ENCODE measurements at regions not wholly inside any gene's neighbourhood (a gene's known extent, or its start where the extent isn't known, plus 50 kb on each side); places are given as distances from the start of the nearest gene placed in this dataset.

DNA sequence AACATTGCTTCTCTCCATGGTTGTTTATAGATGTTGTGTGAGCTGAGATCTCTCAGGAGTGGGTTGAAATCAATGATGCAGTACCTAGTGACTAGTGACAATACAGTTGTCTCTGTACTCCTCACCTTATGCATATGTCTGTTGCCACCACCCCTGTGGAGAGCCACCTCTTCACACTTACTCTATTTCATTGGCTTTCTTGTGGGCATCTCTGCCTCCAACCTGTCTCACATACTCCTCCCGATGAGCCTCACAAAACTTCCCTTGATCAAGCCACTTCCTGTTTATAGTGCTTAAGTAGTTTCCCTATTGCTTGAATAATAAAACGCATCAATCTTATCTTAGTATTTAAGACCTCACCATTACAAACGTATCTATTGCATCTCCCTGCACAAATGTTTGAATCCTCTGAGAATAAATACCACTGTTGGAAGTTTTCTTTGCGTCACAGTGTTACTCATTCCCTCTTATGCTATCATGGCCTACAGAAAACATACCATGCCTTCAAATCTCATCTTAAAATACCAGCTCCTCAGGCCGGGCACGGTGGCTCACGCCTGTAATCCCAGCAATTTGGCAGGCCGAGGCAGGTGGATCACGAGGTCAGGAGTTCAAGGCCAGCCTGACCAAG is 54.7 kb upstream of the GREM2 start:
- CTCF ChIA-PET = no interaction called here
- Histone ChIP-seq H3K4me3 (ENCODE audit: low read depth, low read length, poor library complexity, severe bottlenecking) (no peak overlapping the region), H3K36me3 (ENCODE audit: insufficient read depth, low read length, poor library complexity, severe bottlenecking) (no peaks in the 10 kb centered on the region), H3K9me3 (ENCODE audit: low read depth, low read length, poor library complexity, severe bottlenecking) (no peaks in the 10 kb centered on the region), H3K27ac (ENCODE audit: low read depth, low read length, poor library complexity, severe bottlenecking) (no peak overlapping the region), H3K27me3 (replicated peaks; ENCODE audit: insufficient read depth, low read depth, low read length, poor library complexity) (no peaks in the 10 kb centered on the region), H3K4me1 (ENCODE audit: insufficient read depth, low read length, poor library complexity, severe bottlenecking) (no peaks in the 10 kb centered on the region)
- intact Hi-C loops (cut with micrococcal nuclease; ENCODE audit: unreplicated experiment) = no loop called here
- no peak for DNase-seq (ENCODE audit: low spot score)
- POLR2A ChIA-PET (ENCODE audit: low non-redundant PET) = no interaction called here
- TF ChIP-seq, protein P1, sequence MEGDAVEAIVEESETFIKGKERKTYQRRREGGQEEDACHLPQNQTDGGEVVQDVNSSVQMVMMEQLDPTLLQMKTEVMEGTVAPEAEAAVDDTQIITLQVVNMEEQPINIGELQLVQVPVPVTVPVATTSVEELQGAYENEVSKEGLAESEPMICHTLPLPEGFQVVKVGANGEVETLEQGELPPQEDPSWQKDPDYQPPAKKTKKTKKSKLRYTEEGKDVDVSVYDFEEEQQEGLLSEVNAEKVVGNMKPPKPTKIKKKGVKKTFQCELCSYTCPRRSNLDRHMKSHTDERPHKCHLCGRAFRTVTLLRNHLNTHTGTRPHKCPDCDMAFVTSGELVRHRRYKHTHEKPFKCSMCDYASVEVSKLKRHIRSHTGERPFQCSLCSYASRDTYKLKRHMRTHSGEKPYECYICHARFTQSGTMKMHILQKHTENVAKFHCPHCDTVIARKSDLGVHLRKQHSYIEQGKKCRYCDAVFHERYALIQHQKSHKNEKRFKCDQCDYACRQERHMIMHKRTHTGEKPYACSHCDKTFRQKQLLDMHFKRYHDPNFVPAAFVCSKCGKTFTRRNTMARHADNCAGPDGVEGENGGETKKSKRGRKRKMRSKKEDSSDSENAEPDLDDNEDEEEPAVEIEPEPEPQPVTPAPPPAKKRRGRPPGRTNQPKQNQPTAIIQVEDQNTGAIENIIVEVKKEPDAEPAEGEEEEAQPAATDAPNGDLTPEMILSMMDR (conservative IDR thresholded peaks at IDR 0.05; ENCODE audit: low read depth, low read length) = no peak
- no peak for TF ChIP-seq EZH2 (IDR thresholded peaks at IDR 0.05; ENCODE audit: borderline replicate concordance, low read depth, low read length, poor library complexity, severe bottlenecking)
- BruUV-seq (replicated peaks) = no TSS peak

DNA sequence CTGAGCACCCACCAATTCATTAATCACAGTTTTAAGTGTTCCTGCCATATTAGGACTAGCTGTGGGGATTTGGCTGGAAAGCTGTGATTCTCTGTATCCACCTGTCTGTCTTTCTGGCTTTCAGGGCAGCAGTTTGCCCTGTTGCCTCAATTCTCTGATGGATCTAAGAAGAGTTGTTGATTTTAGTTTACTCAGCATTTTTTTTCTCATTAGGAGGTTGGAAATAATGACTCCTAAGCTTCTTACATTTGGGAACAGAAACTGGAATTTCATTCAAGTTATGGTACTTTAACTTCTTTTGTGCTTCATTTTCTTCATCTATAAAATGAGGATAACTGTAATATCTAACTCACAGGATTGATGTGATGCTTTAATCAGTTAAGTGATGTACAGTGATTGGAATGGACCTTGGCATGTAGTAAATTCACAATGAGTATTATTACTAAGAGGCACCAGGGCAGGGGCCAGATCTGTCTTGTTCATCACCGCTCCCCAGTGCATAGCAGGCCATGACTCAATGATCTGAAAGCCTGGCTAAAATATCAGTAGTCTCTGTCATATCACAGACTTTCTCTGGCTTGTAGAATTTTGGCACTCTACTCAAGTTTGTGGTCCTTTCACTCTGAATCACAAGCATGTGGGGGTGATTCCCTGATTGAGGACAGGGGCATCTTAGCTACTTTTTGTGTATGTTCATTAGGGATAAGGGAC is 51.4 kb upstream of the GREM2 start:
- CTCF ChIA-PET = no interaction called here
- no peak overlapping the region for H3K27ac ChIP-seq (ENCODE audit: low read depth, low read length, poor library complexity, severe bottlenecking)
- no peak for DNase-seq (ENCODE audit: low spot score)
- H3K27me3 ChIP-seq (replicated peaks; ENCODE audit: insufficient read depth, low read depth, low read length, poor library complexity) = peaks cover 8% of the 10 kb centered on the region
- H3K4me3 ChIP-seq (ENCODE audit: low read depth, low read length, poor library complexity, severe bottlenecking) = no peak overlapping the region
- TF ChIP-seq, protein P1 (conservative IDR thresholded peaks at IDR 0.05; ENCODE audit: low read depth, low read length) = no peak
- no peak for TF ChIP-seq EZH2 (IDR thresholded peaks at IDR 0.05; ENCODE audit: borderline replicate concordance, low read depth, low read length, poor library complexity, severe bottlenecking)
- no peaks in the 10 kb centered on the region for H3K36me3 ChIP-seq (ENCODE audit: insufficient read depth, low read length, poor library complexity, severe bottlenecking)
- POLR2A ChIA-PET (ENCODE audit: low non-redundant PET) = no interaction called here
- no TSS peak for BruUV-seq (replicated peaks)
- intact Hi-C loops (cut with micrococcal nuclease; ENCODE audit: unreplicated experiment) = no loop called here
- no peaks in the 10 kb centered on the region for H3K9me3 ChIP-seq (ENCODE audit: low read depth, low read length, poor library complexity, severe bottlenecking)
- no peaks in the 10 kb centered on the region for H3K4me1 ChIP-seq (ENCODE audit: insufficient read depth, low read length, poor library complexity, severe bottlenecking)

All from A673 (cell line).